ENCODE measurements at regions not wholly inside any gene's neighbourhood (a gene's known extent, or its start where the extent isn't known, plus 50 kb on each side); places are given as distances from the start of the nearest gene placed in this dataset.

DNA sequence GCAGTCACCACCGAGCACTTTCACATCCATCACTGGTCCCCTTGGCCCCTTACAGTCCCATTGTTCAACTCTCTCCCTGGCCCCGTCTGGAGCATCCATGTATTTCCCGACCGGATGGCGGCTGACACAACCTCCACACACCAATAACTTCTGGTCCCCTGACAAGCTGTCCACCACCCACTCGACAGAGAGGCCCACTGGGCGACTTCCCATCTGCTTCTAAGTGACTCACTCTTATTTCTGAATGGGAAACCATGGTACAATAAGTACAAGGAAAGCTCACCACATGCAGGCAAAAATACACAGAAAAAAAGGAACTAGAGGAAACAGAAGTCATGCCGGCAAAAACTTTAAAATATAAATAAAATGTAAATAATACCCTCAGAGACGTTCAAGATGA, 82.9 kb upstream of the RAB12 start:
- BruUV-seq (replicated peaks), result no TSS peak
- H4K20me1 ChIP-seq (ENCODE audit: insufficient read depth, low read length), result no peaks in the 10 kb centered on the region
- no peaks in the 10 kb centered on the region for H3K9me1 ChIP-seq (ENCODE audit: insufficient read depth, low read length)
- H3K4ac ChIP-seq (ENCODE audit: low read depth, low read length), result no peak overlapping the region
- no peak overlapping the region for H2AFZ ChIP-seq (replicated peaks; ENCODE audit: low read length, poor library complexity)
- TF ChIP-seq MAZ (IDR thresholded peaks at IDR 0.05; ENCODE audit: borderline replicate concordance, low read depth, low read length), result no peak
- TF ChIP-seq CEBPB (IDR thresholded peaks at IDR 0.05; ENCODE audit: low read depth, low read length), result no peak
- no peak for TF ChIP-seq MAFK (IDR thresholded peaks at IDR 0.05; ENCODE audit: low read depth, low read length)
- no peak for TF ChIP-seq NFE2L2 (IDR thresholded peaks at IDR 0.05; ENCODE audit: low read depth, low read length)
- WGBS, 2 experiments (ENCODE audit: extremely low coverage in 2 of 2, insufficient read length in 1 of 2), result 40% methylated on average over 1 of the region's 9 CpGs; no CpG with 5 or more reads in 1 of the 2 experiments
- H2BK15ac ChIP-seq (ENCODE audit: low read depth, low read length), result no peak overlapping the region
- POLR2A ChIA-PET (ENCODE audit: unreplicated experiment), result no interaction called here
- H3K9ac ChIP-seq (ENCODE audit: low read depth, low read length), result no peak overlapping the region
- DNase-seq, result no peak
- no peaks in the 10 kb centered on the region for H3K79me1 ChIP-seq (ENCODE audit: low read depth in 1 of 2, low read length in 2 of 2)
- intact Hi-C loops (cut with micrococcal nuclease) (no loop called here), in situ Hi-C loops (cut with MboI; ENCODE audit: low sequenced_read_pairs) (no loop called here), dilution Hi-C loops (cut with HindIII; ENCODE audit: low sequenced_read_pairs, unreplicated experiment) (no loop called here)
- no peak overlapping the region for H3K27ac ChIP-seq (ENCODE audit: insufficient read depth, low read length)
- H3K36me3 ChIP-seq (ENCODE audit: control insufficient read depth, insufficient read depth, low read length), result no peaks in the 10 kb centered on the region
- H4K8ac ChIP-seq (ENCODE audit: low read depth in 2 of 2, low read length in 2 of 2), result no peak overlapping the region
- no peak for ATAC-seq (ENCODE audit: low read depth)
- H2AK5ac ChIP-seq (ENCODE audit: low read depth, low read length), result no peak overlapping the region
- no peak overlapping the region for H3K14ac ChIP-seq (replicated peaks; ENCODE audit: low read depth, low read length)
- H4K91ac ChIP-seq (ENCODE audit: insufficient read depth, low read depth, low read length), result no peak overlapping the region
- peaks cover 13% of the 10 kb centered on the region for H3K27me3 ChIP-seq (ENCODE audit: control insufficient read depth, insufficient read depth, low read length)
- H3K4me3 ChIP-seq (ENCODE audit: insufficient read depth, low read depth, low read length), result no peak overlapping the region
- H2BK20ac ChIP-seq (ENCODE audit: low read depth, low read length), result no peak overlapping the region
- H3K56ac ChIP-seq (ENCODE audit: extremely low read depth, insufficient read depth, low read length), result no peak overlapping the region
- CTCF ChIA-PET, result no interaction called here
- H3K18ac ChIP-seq (ENCODE audit: low read depth, low read length), result no peak overlapping the region
- peaks cover 2% of the 10 kb centered on the region; the same call in 1 of the 2 replicates for H3K9me3 ChIP-seq (ENCODE audit: control insufficient read depth, insufficient read depth, low read length)
- no peak overlapping the region for H2BK120ac ChIP-seq (ENCODE audit: low read depth, low read length)
- H2BK5ac ChIP-seq (ENCODE audit: low read depth, low read length, poor library complexity, severe bottlenecking), result no peak overlapping the region
- H3K23ac ChIP-seq (ENCODE audit: low read depth, low read length), result no peak overlapping the region
- no peak overlapping the region for H2AK9ac ChIP-seq (replicated peaks; ENCODE audit: low read depth, low read length, poor library complexity)
- no peak overlapping the region for H3K4me2 ChIP-seq (ENCODE audit: low read depth, low read length)
- no peaks in the 10 kb centered on the region for H3K4me1 ChIP-seq (ENCODE audit: control insufficient read depth, insufficient read depth, low read length)
- no peak overlapping the region for H4K5ac ChIP-seq (ENCODE audit: low read depth, low read length)
